ENCODE measurements at regions not wholly inside any gene's neighbourhood (a gene's known extent, or its start where the extent isn't known, plus 50 kb on each side); places are given as distances from the start of the nearest gene placed in this dataset.

GRCh38 chr4:96912716-96913115 lies 1072.8 kb downstream of the PDHA2 start:
- DNase-seq (no peak), ATAC-seq (ENCODE audit: poor library complexity) (no peak)
- intact Hi-C loops (cut with DNase I), result no loop called here

GRCh38 chr4:96913441-96914080 lies 1073.7 kb downstream of the PDHA2 start:
- ATAC-seq (ENCODE audit: poor library complexity) (no peak), DNase-seq (no peak)
- intact Hi-C loops (cut with DNase I), result no loop called here

DNA sequence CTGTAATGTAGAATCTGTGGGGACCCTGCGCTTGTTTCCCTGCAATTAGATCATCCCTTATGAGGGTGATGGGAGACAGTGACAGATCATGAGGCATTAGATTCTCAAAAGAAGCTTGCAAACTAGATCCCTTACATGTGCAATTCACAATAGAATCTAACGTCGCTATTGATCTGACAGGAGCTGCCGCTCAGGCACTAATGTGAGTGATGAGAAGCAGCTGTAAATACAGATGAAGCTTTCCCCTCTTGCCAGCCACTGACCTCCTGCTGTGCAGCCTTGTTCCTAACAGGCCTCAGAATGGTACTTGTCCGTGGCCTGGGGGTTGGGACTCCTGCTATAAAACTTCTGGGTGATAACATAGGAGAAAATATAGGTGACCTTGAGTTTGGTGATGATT lies 1076.8 kb downstream of the PDHA2 start:
- intact Hi-C loops (cut with DNase I), result no loop called here
- no peak for ATAC-seq (ENCODE audit: poor library complexity)
- DNase-seq, result no peak

DNA sequence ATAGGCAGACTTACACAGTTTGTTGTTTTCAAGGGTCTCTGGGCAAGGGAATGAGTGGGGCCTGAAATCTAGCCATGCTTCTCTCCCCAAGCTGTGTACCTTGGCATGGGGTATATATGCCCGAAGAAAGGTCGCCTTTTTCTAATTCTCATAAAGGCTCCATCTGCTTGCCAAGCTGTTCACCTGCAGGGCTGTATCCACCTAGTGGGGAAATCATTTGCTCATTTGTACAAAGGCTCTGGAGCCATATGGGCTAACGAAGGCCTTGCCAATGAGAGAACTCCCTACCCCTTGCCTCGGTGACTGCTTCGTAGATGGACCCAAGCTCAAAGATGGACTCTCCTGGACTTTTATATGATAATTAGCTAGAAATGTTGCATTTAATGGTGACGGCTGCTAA lies 1097.0 kb downstream of the PDHA2 start:
- ATAC-seq (ENCODE audit: poor library complexity) (no peak), DNase-seq (no peak)
- intact Hi-C loops (cut with DNase I), result no loop called here

GRCh38 chr4:96946552-96946951 lies 1106.7 kb downstream of the PDHA2 start:
- intact Hi-C loops (cut with DNase I), result no loop called here
- ATAC-seq (ENCODE audit: poor library complexity), result no peak
- no peak for DNase-seq

DNA sequence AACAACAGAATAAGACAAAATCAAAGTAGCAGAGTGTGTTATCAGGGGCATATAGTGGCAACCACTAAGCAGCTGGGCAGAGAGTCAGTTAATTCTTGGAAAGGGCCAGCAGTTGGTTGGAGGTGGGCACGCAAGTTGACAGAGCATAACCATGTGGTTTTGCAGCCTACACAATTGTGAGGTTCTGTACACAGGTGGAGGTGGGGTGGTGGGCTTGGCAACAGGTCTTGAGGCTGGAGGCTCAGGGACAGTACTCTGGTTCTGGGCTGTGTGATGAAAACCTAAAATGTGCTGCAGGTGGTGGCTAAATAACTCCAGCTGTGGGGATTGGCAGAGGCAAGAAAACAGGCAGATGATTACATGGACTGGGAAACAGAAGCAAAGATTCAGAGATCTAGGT lies 1112.7 kb downstream of the PDHA2 start:
- ATAC-seq (ENCODE audit: poor library complexity), result no peak
- no peak for DNase-seq

DNA sequence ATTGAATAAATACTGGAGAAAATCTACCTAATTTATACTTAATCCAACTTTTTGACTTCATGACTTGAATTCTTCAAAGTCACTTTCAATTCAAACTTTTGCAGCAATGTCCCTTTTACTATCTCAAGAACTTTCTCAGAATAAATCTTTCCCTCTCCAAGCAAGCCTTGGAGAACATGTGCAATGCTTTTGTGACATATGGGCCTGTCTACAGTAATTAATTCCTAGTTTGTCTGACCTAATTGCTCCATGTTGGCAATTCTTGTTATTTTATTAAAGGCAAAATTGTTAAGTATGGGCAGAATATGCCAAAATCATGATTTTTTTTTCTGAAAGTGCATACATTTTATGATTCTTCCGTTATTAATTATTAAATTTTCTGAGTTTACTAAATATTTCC lies 1115.3 kb downstream of the PDHA2 start:
- intact Hi-C loops (cut with DNase I), result no loop called here

More for the DNA sequence above, 1112.7 kb downstream of the PDHA2 start:
- intact Hi-C loops (cut with DNase I), result no loop called here

DNA sequence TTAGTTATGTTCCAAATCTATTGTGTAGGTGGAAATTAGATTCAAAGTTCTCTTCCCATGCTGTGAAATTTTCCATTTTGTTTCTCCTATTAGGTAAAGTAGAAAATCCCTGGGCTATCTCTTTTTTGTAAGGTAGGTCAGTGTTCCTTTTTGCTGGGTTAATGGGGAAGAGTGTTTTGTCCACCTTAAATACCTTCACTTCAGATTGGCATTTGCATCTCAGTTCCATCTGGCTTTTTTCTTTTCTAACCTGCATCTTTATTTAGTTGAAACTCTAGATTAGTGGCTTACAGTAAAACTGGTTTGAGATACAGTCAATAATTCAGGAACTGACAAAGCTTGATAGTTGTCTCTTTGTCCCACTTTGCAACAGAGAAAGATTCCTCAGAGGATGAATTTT lies 1115.8 kb downstream of the PDHA2 start:
- intact Hi-C loops (cut with DNase I), result no loop called here
- ATAC-seq (ENCODE audit: poor library complexity) (no peak), DNase-seq (no peak)

More for the DNA sequence above, 1115.3 kb downstream of the PDHA2 start:
- no peak for ATAC-seq (ENCODE audit: poor library complexity)
- no peak for DNase-seq

DNA sequence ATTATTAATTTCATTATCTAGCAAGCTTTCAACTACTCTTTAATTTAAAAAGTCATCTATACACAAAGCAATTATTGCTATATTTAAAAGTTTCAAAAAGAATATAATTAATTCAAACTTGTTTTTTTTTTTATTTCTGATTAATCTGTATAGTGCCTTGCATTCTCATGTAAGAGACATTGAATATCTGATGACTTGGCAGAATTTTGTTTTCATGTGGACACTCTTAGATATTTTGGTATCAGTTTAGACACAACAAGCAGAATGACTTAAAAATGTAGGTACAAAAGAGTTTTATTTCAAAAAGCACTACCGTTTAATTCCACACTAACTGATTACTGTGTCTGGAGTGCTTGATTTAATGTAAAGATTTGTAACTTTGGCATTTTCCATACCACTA lies 1129.6 kb downstream of the PDHA2 start:
- intact Hi-C loops (cut with DNase I), result no loop called here

DNA sequence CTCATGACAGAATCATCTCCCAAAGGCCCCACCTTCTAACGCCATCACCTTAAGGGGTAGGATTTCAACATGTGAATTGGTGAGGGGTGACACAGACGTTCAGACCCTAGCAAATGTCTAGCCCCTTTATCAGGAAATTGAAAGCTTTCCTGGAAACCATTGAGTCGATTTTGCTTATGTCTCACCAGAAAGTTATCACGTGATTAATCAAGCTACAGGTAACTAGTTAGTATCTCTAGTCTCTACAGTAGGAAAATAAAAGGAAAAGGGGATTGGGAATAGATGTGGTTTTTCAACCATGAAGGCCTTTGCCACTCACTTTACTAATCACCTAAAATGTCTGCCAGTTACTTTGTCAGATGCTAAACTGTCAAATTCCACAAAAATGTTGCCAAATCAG lies 1133.0 kb downstream of the PDHA2 start:
- DNase-seq (no peak), ATAC-seq (ENCODE audit: poor library complexity) (no peak)
- intact Hi-C loops (cut with DNase I), result no loop called here

More for the DNA sequence above, 1129.6 kb downstream of the PDHA2 start:
- no peak for DNase-seq
- no peak for ATAC-seq (ENCODE audit: poor library complexity)

DNA sequence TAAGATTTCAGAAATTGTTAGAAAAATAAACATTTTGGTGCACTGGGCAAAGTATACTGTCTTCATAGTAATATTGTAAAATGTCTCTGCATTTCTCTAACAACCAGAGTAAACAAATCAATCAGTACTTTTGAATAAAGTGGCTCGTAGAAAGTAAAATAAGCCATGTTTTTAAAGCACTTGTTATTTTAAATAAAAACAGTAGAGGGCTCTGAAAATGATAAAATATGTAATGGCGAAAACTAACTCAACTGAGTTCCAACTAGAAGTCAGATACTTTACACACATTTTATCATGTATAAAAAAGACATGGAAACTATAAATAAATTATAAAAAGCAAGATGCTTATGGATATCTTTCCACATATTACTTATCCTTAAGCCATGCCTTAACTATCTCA lies 1134.4 kb downstream of the PDHA2 start:
- DNase-seq, result no peak
- intact Hi-C loops (cut with DNase I), result no loop called here
- ATAC-seq (ENCODE audit: poor library complexity), result no peak

- DNase-seq (no peak), ATAC-seq (ENCODE audit: poor library complexity) (no peak)
- intact Hi-C loops (cut with DNase I), result no loop called here
These were observed 1143.9 kb downstream of the PDHA2 start for GRCh38 chr4:96983830-96984229.

- ATAC-seq (ENCODE audit: poor library complexity), result no peak
- intact Hi-C loops (cut with DNase I), result no loop called here
- DNase-seq, result no peak
These were observed 1146.9 kb downstream of the PDHA2 start for GRCh38 chr4:96986816-96987215.

GRCh38 chr4:96991083-96991482 lies 1151.2 kb downstream of the PDHA2 start:
- intact Hi-C loops (cut with DNase I), result no loop called here
- ATAC-seq (ENCODE audit: poor library complexity) (no peak), DNase-seq (no peak)

GRCh38 chr4:96992443-96992842 lies 1150.8 kb downstream of the STPG2 start:
- ATAC-seq (ENCODE audit: poor library complexity) (no peak), DNase-seq (no peak)
- intact Hi-C loops (cut with DNase I), result no loop called here

- intact Hi-C loops (cut with DNase I), result no loop called here
- no peak for ATAC-seq (ENCODE audit: poor library complexity)
- DNase-seq, result no peak
These were observed 1149.7 kb downstream of the STPG2 start for GRCh38 chr4:96993560-96993959.

- DNase-seq (no peak), ATAC-seq (ENCODE audit: poor library complexity) (no peak)
- intact Hi-C loops (cut with DNase I), result no loop called here
These were observed 1139.6 kb downstream of the STPG2 start for GRCh38 chr4:97003715-97004114.

DNA sequence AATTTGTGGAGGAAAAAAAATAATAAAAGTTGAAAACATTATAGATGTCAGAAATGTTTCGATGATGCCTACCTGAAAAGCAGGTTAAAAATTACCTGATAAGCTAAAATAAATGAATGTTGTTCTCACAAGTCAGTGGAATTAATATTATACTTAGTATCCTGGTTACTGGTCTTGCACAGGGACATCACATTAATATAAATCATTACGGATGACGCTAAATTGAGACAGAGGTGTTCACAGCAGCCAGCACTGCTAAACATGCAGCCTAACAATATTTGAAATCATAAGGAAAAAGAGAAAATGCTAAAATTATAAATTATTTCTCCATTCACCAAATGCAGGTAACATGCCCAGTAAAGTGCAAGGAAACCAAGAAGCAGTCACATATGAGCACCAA lies 1130.0 kb downstream of the STPG2 start:
- no peak for ATAC-seq (ENCODE audit: poor library complexity)
- no peak for DNase-seq

GRCh38 chr4:97013711-97014110 lies 1129.6 kb downstream of the STPG2 start:
- intact Hi-C loops (cut with DNase I), result no loop called here
- DNase-seq, result no peak
- no peak for ATAC-seq (ENCODE audit: poor library complexity)

More for the DNA sequence above, 1130.0 kb downstream of the STPG2 start:
- intact Hi-C loops (cut with DNase I), result no loop called here

GRCh38 chr4:97015301-97015700 lies 1128.0 kb downstream of the STPG2 start:
- intact Hi-C loops (cut with DNase I), result no loop called here
- DNase-seq, result no peak
- no peak for ATAC-seq (ENCODE audit: poor library complexity)

DNA sequence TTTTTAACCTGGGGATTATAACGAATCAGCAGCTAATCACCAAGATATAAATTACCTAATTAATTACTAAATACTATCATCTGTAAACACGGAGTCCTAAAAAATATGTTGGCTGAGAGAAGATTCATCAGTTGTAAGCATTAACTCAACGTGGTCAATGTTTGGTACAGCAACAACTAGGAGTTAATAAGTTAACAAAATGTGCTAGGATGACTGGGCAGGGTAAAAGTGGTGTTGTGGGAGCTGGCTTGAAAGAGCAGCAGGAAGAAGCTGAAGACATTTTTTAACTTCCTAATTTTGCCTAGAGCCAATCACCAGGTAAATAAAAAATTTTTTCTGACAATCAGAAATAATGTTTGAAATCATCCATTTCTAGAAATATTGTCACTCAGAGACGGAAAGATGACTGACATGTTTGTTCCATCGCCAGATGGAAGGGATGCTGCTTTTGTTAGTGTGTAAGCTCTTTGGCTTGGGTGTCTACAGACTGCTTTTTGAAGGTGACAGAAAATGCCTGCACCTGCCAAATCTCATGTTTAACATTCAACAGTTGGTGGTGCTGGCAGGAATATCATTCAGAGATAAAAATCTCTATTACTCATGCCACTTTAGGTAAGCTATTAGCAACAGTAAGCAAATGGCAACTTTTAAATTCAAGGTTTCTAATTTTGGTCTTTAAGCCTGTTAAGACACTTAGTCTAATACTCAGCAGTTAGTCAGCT lies 1126.9 kb downstream of the STPG2 start:
- intact Hi-C loops (cut with DNase I), result no loop called here
- ATAC-seq (ENCODE audit: poor library complexity) (no peak), DNase-seq (no peak)

Data from Right ventricle myocardium superior (tissue), 1 donor.